22Rv1 (cell line): ENCODE measurements at regions not wholly inside any gene's neighbourhood (a gene's known extent, or its start where the extent isn't known, plus 50 kb on each side); places are given as distances from the start of the nearest gene placed in this dataset.
"Not testable (repeated sequence)": the region's sequence is repeated elsewhere in the genome, so short reads cannot be mapped to it uniquely, and the experiment has no call there.

Experiments used
- ZFX ChIP-seq: fragments of 450-650 bp; IDR thresholded peaks from 2 replicates; pipeline ENCODE4 v1.6.1; 2017; ENCODE audit warnings: antibody characterized with exemption, borderline replicate concordance
- TF ChIP-seq, protein P1 (sequence below): fragments of 450-650 bp; IDR thresholded peaks from 2 replicates; pipeline ENCODE4 v1.5.1; 2017; ENCODE audit warnings: mild to moderate bottlenecking

DNA sequence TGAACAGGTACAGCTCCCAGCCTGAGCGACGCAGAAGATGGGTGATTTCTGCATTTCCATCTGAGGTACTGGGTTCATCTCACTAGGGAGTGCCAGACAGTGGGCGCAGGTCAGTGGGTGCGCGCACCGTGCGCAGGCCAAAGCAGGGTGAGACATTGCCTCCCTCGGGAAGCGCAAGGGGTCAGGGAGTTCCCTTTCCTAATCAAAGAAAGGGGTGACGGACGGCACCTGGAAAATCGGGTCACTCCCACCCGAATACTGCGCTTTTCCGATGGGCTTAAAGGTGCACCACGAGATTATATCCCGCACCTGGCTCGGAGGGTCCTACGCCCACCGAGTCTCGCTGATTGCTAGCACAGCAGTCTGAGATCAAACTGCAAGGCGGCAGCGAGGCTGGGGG lies 102.1 kb upstream of the CPNE4 start:
- TF ChIP-seq, protein P1, sequence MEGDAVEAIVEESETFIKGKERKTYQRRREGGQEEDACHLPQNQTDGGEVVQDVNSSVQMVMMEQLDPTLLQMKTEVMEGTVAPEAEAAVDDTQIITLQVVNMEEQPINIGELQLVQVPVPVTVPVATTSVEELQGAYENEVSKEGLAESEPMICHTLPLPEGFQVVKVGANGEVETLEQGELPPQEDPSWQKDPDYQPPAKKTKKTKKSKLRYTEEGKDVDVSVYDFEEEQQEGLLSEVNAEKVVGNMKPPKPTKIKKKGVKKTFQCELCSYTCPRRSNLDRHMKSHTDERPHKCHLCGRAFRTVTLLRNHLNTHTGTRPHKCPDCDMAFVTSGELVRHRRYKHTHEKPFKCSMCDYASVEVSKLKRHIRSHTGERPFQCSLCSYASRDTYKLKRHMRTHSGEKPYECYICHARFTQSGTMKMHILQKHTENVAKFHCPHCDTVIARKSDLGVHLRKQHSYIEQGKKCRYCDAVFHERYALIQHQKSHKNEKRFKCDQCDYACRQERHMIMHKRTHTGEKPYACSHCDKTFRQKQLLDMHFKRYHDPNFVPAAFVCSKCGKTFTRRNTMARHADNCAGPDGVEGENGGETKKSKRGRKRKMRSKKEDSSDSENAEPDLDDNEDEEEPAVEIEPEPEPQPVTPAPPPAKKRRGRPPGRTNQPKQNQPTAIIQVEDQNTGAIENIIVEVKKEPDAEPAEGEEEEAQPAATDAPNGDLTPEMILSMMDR, result not testable (repeated sequence)
- TF ChIP-seq ZFX, result not testable (repeated sequence)
